NB4 (cell line): ENCODE measurements at regions not wholly inside any gene's neighbourhood (a gene's known extent, or its start where the extent isn't known, plus 50 kb on each side); places are given as distances from the start of the nearest gene placed in this dataset.

Source experiments
- MYC ChIP-seq: IDR thresholded peaks from 2 replicates; pipeline ENCODE4 v1.6.1; 2011; ENCODE audit warnings: low read depth, low read length
- POLR2A ChIP-seq: IDR thresholded peaks from 2 replicates; pipeline ENCODE4 v1.6.1; 2011; ENCODE audit warnings: mild to moderate bottlenecking; ENCODE audit not compliant: insufficient read length; ENCODE audit errors: extremely low read depth
- TF ChIP-seq, protein P1 (sequence below): IDR thresholded peaks from 2 replicates; pipeline ENCODE4 v1.6.1; 2011; ENCODE audit warnings: low read depth, low read length
- TF ChIP-seq, protein P2 (sequence below): IDR thresholded peaks from one replicate; pipeline ENCODE4 v1.5.1; 2012; ENCODE audit warnings: low read depth, low read length

- TF ChIP-seq, protein P1, sequence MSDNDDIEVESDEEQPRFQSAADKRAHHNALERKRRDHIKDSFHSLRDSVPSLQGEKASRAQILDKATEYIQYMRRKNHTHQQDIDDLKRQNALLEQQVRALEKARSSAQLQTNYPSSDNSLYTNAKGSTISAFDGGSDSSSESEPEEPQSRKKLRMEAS, result no peak
- TF ChIP-seq, protein P2, sequence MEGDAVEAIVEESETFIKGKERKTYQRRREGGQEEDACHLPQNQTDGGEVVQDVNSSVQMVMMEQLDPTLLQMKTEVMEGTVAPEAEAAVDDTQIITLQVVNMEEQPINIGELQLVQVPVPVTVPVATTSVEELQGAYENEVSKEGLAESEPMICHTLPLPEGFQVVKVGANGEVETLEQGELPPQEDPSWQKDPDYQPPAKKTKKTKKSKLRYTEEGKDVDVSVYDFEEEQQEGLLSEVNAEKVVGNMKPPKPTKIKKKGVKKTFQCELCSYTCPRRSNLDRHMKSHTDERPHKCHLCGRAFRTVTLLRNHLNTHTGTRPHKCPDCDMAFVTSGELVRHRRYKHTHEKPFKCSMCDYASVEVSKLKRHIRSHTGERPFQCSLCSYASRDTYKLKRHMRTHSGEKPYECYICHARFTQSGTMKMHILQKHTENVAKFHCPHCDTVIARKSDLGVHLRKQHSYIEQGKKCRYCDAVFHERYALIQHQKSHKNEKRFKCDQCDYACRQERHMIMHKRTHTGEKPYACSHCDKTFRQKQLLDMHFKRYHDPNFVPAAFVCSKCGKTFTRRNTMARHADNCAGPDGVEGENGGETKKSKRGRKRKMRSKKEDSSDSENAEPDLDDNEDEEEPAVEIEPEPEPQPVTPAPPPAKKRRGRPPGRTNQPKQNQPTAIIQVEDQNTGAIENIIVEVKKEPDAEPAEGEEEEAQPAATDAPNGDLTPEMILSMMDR, result no peak
- TF ChIP-seq POLR2A (no peak), MYC (no peak)
Observed at GRCh38 chr12:13905794-13906193, 75.6 kb downstream of the GRIN2B start.
